Keratinocyte (primary cell): ENCODE measurements at regions not wholly inside any gene's neighbourhood (a gene's known extent, or its start where the extent isn't known, plus 50 kb on each side); places are given as distances from the start of the nearest gene placed in this dataset.

Experiments
- DNase-seq: peaks from one replicate; pipeline ENCODE4 v3.0.0-alpha.2; 2011; ENCODE audit warnings: low read depth, missing footprints, low spot score
- FAIRE-seq: peaks from 2 replicates; lab custom pipeline; 2011; peaks lifted over from hg19 to GRCh38; lab: Jason Lieb, UNC
- H2AFZ ChIP-seq: 2 replicates; pipeline ENCODE4 v1.6.0; 2012; ENCODE audit warnings: low read length, control low read depth, inconsistent platforms; ENCODE audit not compliant: control insufficient read depth
- H3K27ac ChIP-seq: 2 replicates; pipeline ENCODE4 v1.5.1; 2011; ENCODE audit warnings: low read length; ENCODE audit not compliant: control insufficient read depth, insufficient read depth
- H3K27me3 ChIP-seq: 3 replicates; pipeline ENCODE4 v1.6.0; 2011; ENCODE audit warnings: low read length; ENCODE audit not compliant: control insufficient read depth, insufficient read depth; ENCODE audit errors: extremely low read depth
- H3K36me3 ChIP-seq, 2 experiments: 2 replicates in 1 of 2; 3 replicates in 1 of 2; pipeline ENCODE4 v1.5.1; 2011; ENCODE audit warnings: low read length in 2 of 2, mild to moderate bottlenecking in 1 of 2; ENCODE audit not compliant: control insufficient read depth in 2 of 2, insufficient read depth in 2 of 2; ENCODE audit errors: extremely low read depth in 1 of 2
- H3K4me1 ChIP-seq: 3 replicates; pipeline ENCODE4 v1.5.1; 2011; ENCODE audit warnings: low read length; ENCODE audit not compliant: control insufficient read depth, insufficient read depth; ENCODE audit errors: extremely low read depth
- H3K4me2 ChIP-seq: 3 replicates; pipeline ENCODE4 v1.6.0; 2011; ENCODE audit warnings: low read depth, low read length; ENCODE audit not compliant: control insufficient read depth, insufficient read depth; ENCODE audit errors: extremely low read depth
- H3K4me3 ChIP-seq, 3 experiments: fragments of 200-600 bp in 1 of 3; sonication (generic) in 1 of 3; 2 replicates in 2 of 3; 3 replicates in 1 of 3; pipeline ENCODE4 v1.5.1; 2011 to 2016; ENCODE audit warnings: low read length in 3 of 3, mild to moderate bottlenecking in 3 of 3, control low read depth in 2 of 3, inconsistent platforms in 1 of 3, low read depth in 1 of 3, mixed read lengths in 1 of 3, mixed run types in 1 of 3, moderate library complexity in 1 of 3; ENCODE audit not compliant: control insufficient read depth in 2 of 3, insufficient read depth in 2 of 3; ENCODE audit errors: extremely low read depth in 1 of 3
- H3K79me2 ChIP-seq: 2 replicates; pipeline ENCODE4 v1.6.0; 2012; ENCODE audit warnings: low read length; ENCODE audit not compliant: control insufficient read depth, insufficient read depth
- H3K9ac ChIP-seq: 3 replicates; pipeline ENCODE4 v1.6.0; 2011; ENCODE audit warnings: low read length; ENCODE audit not compliant: control insufficient read depth, insufficient read depth; ENCODE audit errors: extremely low read depth
- H3K9me1 ChIP-seq: 3 replicates; pipeline ENCODE4 v1.6.0; 2011; ENCODE audit warnings: low read length; ENCODE audit not compliant: control insufficient read depth, insufficient read depth; ENCODE audit errors: extremely low read depth
- H3K9me3 ChIP-seq: 2 replicates; pipeline ENCODE4 v1.5.1; 2012; ENCODE audit warnings: low read depth, low read length; ENCODE audit not compliant: control insufficient read depth
- H4K20me1 ChIP-seq: 3 replicates; pipeline ENCODE4 v1.6.0; 2011; ENCODE audit warnings: low read length; ENCODE audit not compliant: control insufficient read depth, insufficient read depth; ENCODE audit errors: extremely low read depth
- CTCF ChIP-seq, 3 experiments: IDR thresholded peaks in 1 of 3; conservative IDR thresholded peaks in 1 of 3; optimal IDR thresholded peaks in 1 of 3; 2 replicates in 2 of 3; 3 replicates in 1 of 3; pipeline versions ENCODE3 to v1.5.1; 2011; ENCODE audit warnings: low read length in 3 of 3, mild to moderate bottlenecking in 3 of 3, moderate library complexity in 2 of 3, control low read depth in 1 of 3, inconsistent platforms in 1 of 3; ENCODE audit not compliant: insufficient read depth in 2 of 3; ENCODE audit errors: extremely low read depth in 1 of 3
- EZH2 ChIP-seq: IDR thresholded peaks from one replicate; pipeline ENCODE4 v1.6.1; 2012; ENCODE audit warnings: inconsistent platforms, mild to moderate bottlenecking, low read length, moderate library complexity
- dilution Hi-C: fragments of 300-500 bp; cut with MboI; formaldehyde crosslinking; loops from one replicate; pipeline ENCODE4 v1.7.0; 2020; ENCODE audit warnings: low sequenced_read_pairs; ENCODE audit not compliant: extremely low pct_ligation_motif_present

- dilution Hi-C loops: no loop called here
- H3K4me1 ChIP-seq: no peaks in the 10 kb centered on the region
- H3K27ac ChIP-seq: no peak overlapping the region
- no peak overlapping the region for H3K4me2 ChIP-seq
- no peaks in the 10 kb centered on the region for H3K79me2 ChIP-seq
- H3K4me3 ChIP-seq: no peak overlapping the region
- H3K9me3 ChIP-seq: no peaks in the 10 kb centered on the region
- no peaks in the 10 kb centered on the region for H4K20me1 ChIP-seq
- no peaks in the 10 kb centered on the region for H3K27me3 ChIP-seq
- no peak overlapping the region for H2AFZ ChIP-seq
- no peak overlapping the region for H3K9ac ChIP-seq
- no peak for DNase-seq
- TF ChIP-seq CTCF (optimal IDR thresholded peaks at IDR 0.05 in 1 of 3, IDR thresholded peaks at IDR 0.05 in 1 of 3, conservative IDR thresholded peaks at IDR 0.05 in 1 of 3; ENCODE audit: extremely low read depth in 1 of 3, insufficient read depth in 2 of 3, low read length in 3 of 3) (no peak), EZH2 (no peak)
- H3K36me3 ChIP-seq: no peaks in the 10 kb centered on the region
- no peaks in the 10 kb centered on the region for H3K9me1 ChIP-seq
- FAIRE-seq: no peak
Measured at GRCh38 chr14:87628129-87628528, 364.9 kb downstream of the GALC start.

- dilution Hi-C loops: no loop called here
- no peak for DNase-seq
Measured at GRCh38 chr14:87626266-87626665, 366.7 kb downstream of the GALC start.

More at GRCh38 chr14:87626266-87626665, 366.7 kb downstream of the GALC start:
- Histone ChIP-seq H2AFZ (no peak overlapping the region), H4K20me1 (no peaks in the 10 kb centered on the region), H3K36me3 (no peaks in the 10 kb centered on the region), H3K4me2 (no peak overlapping the region), H3K4me3 (no peak overlapping the region), H3K27ac (no peak overlapping the region), H3K27me3 (no peaks in the 10 kb centered on the region), H3K9me1 (no peaks in the 10 kb centered on the region), H3K9ac (no peak overlapping the region), H3K79me2 (no peaks in the 10 kb centered on the region), H3K4me1 (no peaks in the 10 kb centered on the region), H3K9me3 (no peaks in the 10 kb centered on the region)
- FAIRE-seq: no peak
- TF ChIP-seq EZH2 (no peak), CTCF (optimal IDR thresholded peaks at IDR 0.05 in 1 of 3, IDR thresholded peaks at IDR 0.05 in 1 of 3, conservative IDR thresholded peaks at IDR 0.05 in 1 of 3; ENCODE audit: extremely low read depth in 1 of 3, insufficient read depth in 2 of 3, low read length in 3 of 3) (no peak)
